Esophagus muscularis mucosa (tissue), 3 donors: ENCODE measurements at regions not wholly inside any gene's neighbourhood (a gene's known extent, or its start where the extent isn't known, plus 50 kb on each side); places are given as distances from the start of the nearest gene placed in this dataset.

Experiments
- POLR2A ChIP-seq: fragments of 450-650 bp; IDR thresholded peaks from one replicate; pipeline ENCODE4 v1.6.1; 2017; ENCODE audit warnings: antibody characterized with exemption, moderate library complexity, mild to moderate bottlenecking, low read depth
- POLR2AphosphoS5 ChIP-seq, 2 donors: sonication (generic); formaldehyde crosslinking; IDR thresholded peaks; one replicate each; pipeline ENCODE4 v1.6.1; 2017; ENCODE audit warnings: antibody characterized with exemption in 2 of 2
- TF ChIP-seq, protein P1 (sequence below), 3 experiments: fragments of 200-600 bp in 2 of 3; fragments of 450-650 bp in 1 of 3; sonication (generic) in 2 of 3; IDR thresholded peaks; one replicate each; pipeline ENCODE4 v1.5.1; 2017 to 2019; ENCODE audit warnings: antibody characterized with exemption in 3 of 3, mild to moderate bottlenecking in 2 of 3, moderate library complexity in 1 of 3

GRCh38 chr14:21749306-21749868 is 75.8 kb upstream of the OR4E1 start:
- TF ChIP-seq POLR2A (no peak), POLR2AphosphoS5 (IDR thresholded peaks at IDR 0.05) (no peak)
- TF ChIP-seq, protein P1, sequence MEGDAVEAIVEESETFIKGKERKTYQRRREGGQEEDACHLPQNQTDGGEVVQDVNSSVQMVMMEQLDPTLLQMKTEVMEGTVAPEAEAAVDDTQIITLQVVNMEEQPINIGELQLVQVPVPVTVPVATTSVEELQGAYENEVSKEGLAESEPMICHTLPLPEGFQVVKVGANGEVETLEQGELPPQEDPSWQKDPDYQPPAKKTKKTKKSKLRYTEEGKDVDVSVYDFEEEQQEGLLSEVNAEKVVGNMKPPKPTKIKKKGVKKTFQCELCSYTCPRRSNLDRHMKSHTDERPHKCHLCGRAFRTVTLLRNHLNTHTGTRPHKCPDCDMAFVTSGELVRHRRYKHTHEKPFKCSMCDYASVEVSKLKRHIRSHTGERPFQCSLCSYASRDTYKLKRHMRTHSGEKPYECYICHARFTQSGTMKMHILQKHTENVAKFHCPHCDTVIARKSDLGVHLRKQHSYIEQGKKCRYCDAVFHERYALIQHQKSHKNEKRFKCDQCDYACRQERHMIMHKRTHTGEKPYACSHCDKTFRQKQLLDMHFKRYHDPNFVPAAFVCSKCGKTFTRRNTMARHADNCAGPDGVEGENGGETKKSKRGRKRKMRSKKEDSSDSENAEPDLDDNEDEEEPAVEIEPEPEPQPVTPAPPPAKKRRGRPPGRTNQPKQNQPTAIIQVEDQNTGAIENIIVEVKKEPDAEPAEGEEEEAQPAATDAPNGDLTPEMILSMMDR (IDR thresholded peaks at IDR 0.05): no peak
